A549 (cell line): ENCODE measurements at regions not wholly inside any gene's neighbourhood (a gene's known extent, or its start where the extent isn't known, plus 50 kb on each side); places are given as distances from the start of the nearest gene placed in this dataset.
"Not testable (repeated sequence)": the region's sequence is repeated elsewhere in the genome, so short reads cannot be mapped to it uniquely, and the experiment has no call there.

Experiments
- CEBPB ChIP-seq, 2 experiments: fragments of >200 bp in 1 of 2; sonication (Bioruptor Twin) in 1 of 2; formaldehyde crosslinking in 1 of 2; IDR thresholded peaks; 2 replicates each; pipeline ENCODE4 v1.6.1; 2012 to 2016
- CTCF ChIP-seq: fragments of >200 bp; sonication (Bioruptor Twin); formaldehyde crosslinking; IDR thresholded peaks from 3 replicates; pipeline ENCODE4 v1.5.1; 2016
- FOSL2 ChIP-seq, 2 experiments: fragments of 450-650 bp in 1 of 2; fragments of >200 bp in 1 of 2; sonication (Bioruptor Twin) in 1 of 2; formaldehyde crosslinking; IDR thresholded peaks; 2 replicates each; pipeline versions ENCODE4 v1.5.0 to v1.6.1; 2016 to 2020; ENCODE audit warnings: mild to moderate bottlenecking in 1 of 2, moderate library complexity in 1 of 2
- KDM1A ChIP-seq: fragments of 200-600 bp; sonication (generic); IDR thresholded peaks from 2 replicates; pipeline ENCODE4 v1.6.1; 2016; ENCODE audit warnings: low read depth, mild to moderate bottlenecking
- MAZ ChIP-seq: fragments of 150-350 bp; IDR thresholded peaks from 2 replicates; pipeline ENCODE4 v1.6.1; 2014; ENCODE audit warnings: antibody characterized with exemption, low read depth, low read length, borderline replicate concordance
- PBX3 ChIP-seq: IDR thresholded peaks from 2 replicates; pipeline ENCODE4 v1.6.1; 2012
- RCOR1 ChIP-seq: fragments of 150-350 bp; IDR thresholded peaks from 2 replicates; pipeline ENCODE4 v1.6.1; 2014; ENCODE audit warnings: antibody characterized with exemption, low read length, low read depth
- ZSCAN20 ChIP-seq: fragments of 250-450 bp; sonication (Bioruptor Pico); IDR thresholded peaks from 2 replicates; pipeline ENCODE4 v1.8.0; 2022; ENCODE audit warnings: mild to moderate bottlenecking, moderate library complexity

- not testable (repeated sequence) for TF ChIP-seq CTCF; PBX3; ZSCAN20; KDM1A; RCOR1; MAZ; FOSL2 (IDR thresholded peaks at IDR 0.05); FOSL2 (CRISPR knock-in tag; IDR thresholded peaks at IDR 0.05); CEBPB (IDR thresholded peaks at IDR 0.05)
These were observed 457.5 kb downstream of the CDY1 start for GRCh38 chrY:26079433-26079832.
